Midbrain (tissue), 1 donor: ENCODE measurements at regions not wholly inside any gene's neighbourhood (a gene's known extent, or its start where the extent isn't known, plus 50 kb on each side); places are given as distances from the start of the nearest gene placed in this dataset.

Experiments
- DNase-seq: peaks from one replicate; lab custom pipeline; 2025; lab: John Stamatoyannopoulos, UW

GRCh38 chr18:39752351-39752750 is 2186.8 kb upstream of the CELF4 start:
- DNase-seq, result no peak

GRCh38 chr18:39751921-39752320 is 2186.3 kb upstream of the CELF4 start:
- no peak for DNase-seq

GRCh38 chr18:39751161-39751560 is 2185.6 kb upstream of the CELF4 start:
- no peak for DNase-seq

- no peak for DNase-seq
Observed at GRCh38 chr18:39749154-39749553, 2183.6 kb upstream of the CELF4 start.

- no peak for DNase-seq
Observed at GRCh38 chr18:39748727-39749126, 2183.1 kb upstream of the CELF4 start.

GRCh38 chr18:39746201-39746600 is 2180.6 kb upstream of the CELF4 start:
- no peak for DNase-seq

GRCh38 chr18:39743463-39743862 is 2177.9 kb upstream of the CELF4 start:
- DNase-seq, result no peak

GRCh38 chr18:39741755-39742466 is 2176.3 kb upstream of the CELF4 start:
- no peak for DNase-seq

GRCh38 chr18:39737869-39738268 is 2172.3 kb upstream of the CELF4 start:
- no peak for DNase-seq

GRCh38 chr18:39732918-39733317 is 2167.3 kb upstream of the CELF4 start:
- no peak for DNase-seq

GRCh38 chr18:39730606-39731005 is 2165.0 kb upstream of the CELF4 start:
- DNase-seq, result no peak

- DNase-seq, result no peak
Observed at GRCh38 chr18:39724652-39725051, 2159.1 kb upstream of the CELF4 start.

GRCh38 chr18:39721712-39722111 is 2156.1 kb upstream of the CELF4 start:
- no peak for DNase-seq

GRCh38 chr18:39713961-39714360 is 2148.4 kb upstream of the CELF4 start:
- DNase-seq, result no peak

GRCh38 chr18:39711701-39712100 is 2146.1 kb upstream of the CELF4 start:
- DNase-seq, result no peak

- DNase-seq, result no peak
Observed at GRCh38 chr18:39705362-39705761, 2139.8 kb upstream of the CELF4 start.

- no peak for DNase-seq
Observed at GRCh38 chr18:39702888-39703287, 2137.3 kb upstream of the CELF4 start.

- DNase-seq, result no peak
Observed at GRCh38 chr18:39701839-39702238, 2136.2 kb upstream of the CELF4 start.

- no peak for DNase-seq
Observed at GRCh38 chr18:39701055-39701783, 2135.6 kb upstream of the CELF4 start.

GRCh38 chr18:39699340-39699964 is 2133.9 kb upstream of the CELF4 start:
- DNase-seq, result no peak

GRCh38 chr18:39698436-39698835 is 2132.8 kb upstream of the CELF4 start:
- DNase-seq, result no peak

GRCh38 chr18:39693359-39693758 is 2127.8 kb upstream of the CELF4 start:
- no peak for DNase-seq

GRCh38 chr18:39692367-39693015 is 2126.9 kb upstream of the CELF4 start:
- no peak for DNase-seq
